ENCODE measurements at regions not wholly inside any gene's neighbourhood (a gene's known extent, or its start where the extent isn't known, plus 50 kb on each side); places are given as distances from the start of the nearest gene placed in this dataset.

GRCh38 chr16:72602499-72602898, 430.5 kb upstream of the PMFBP1 start:
- Histone ChIP-seq H4K20me1 (ENCODE audit: insufficient read depth, low read length) (no peaks in the 10 kb centered on the region), H2AFZ (ENCODE audit: insufficient read depth, low read depth, low read length, poor library complexity, severe bottlenecking) (no peak overlapping the region), H3K4me2 (replicated peaks; ENCODE audit: extremely low read depth, low read length, poor library complexity, severe bottlenecking) (no peak overlapping the region), H3K9me3 (replicated peaks in 1 of 2; ENCODE audit: control insufficient read depth in 1 of 2, insufficient read depth in 1 of 2, low read length in 2 of 2) (peaks cover 0 to 9% of the 10 kb centered on the region in 2 donors), H3K4me3 (replicated peaks in 1 of 3; ENCODE audit: low read depth in 2 of 3, low read length in 3 of 3) (no peak overlapping the region), H3K79me2 (ENCODE audit: insufficient read depth, low read length) (no peaks in the 10 kb centered on the region), H3K9ac (ENCODE audit: insufficient read depth, low read length, poor library complexity, severe bottlenecking) (no peak overlapping the region), H3K36me3 (replicated peaks in 1 of 2; ENCODE audit: control insufficient read depth in 1 of 2, insufficient read depth in 2 of 2, low read length in 2 of 2) (no peaks in the 10 kb centered on the region), H3K27me3 (ENCODE audit: control insufficient read depth in 2 of 2, insufficient read depth in 2 of 2, low read length in 2 of 2) (no peaks in the 10 kb centered on the region), H3K4me1 (ENCODE audit: control insufficient read depth in 1 of 2, insufficient read depth in 2 of 2, low read length in 2 of 2) (no peaks in the 10 kb centered on the region), H3K27ac (ENCODE audit: low read depth in 1 of 2, low read length in 2 of 2) (no peak overlapping the region)
- Mint-ChIP-seq H3K36me3 (peaks cover 3 to 4% of the 10 kb centered on the region in 2 donors), H3K27ac (no peak overlapping the region), H3K4me3 (no peak overlapping the region), H3K4me1 (peaks cover 2% of the 10 kb centered on the region), H3K9me3 (peaks cover 3 to 18% (median 6%) of the 10 kb centered on the region in 7 donors), H3K27me3 (ENCODE audit: low read depth in 3 of 3) (peaks cover 0 to 2% (median 0%) of the 10 kb centered on the region in 3 donors)
- DNase-seq: no peak
- no peak for TF ChIP-seq CTCF (IDR thresholded peaks at IDR 0.05)
- intact Hi-C loops (cut with micrococcal nuclease): no loop called here
- WGBS (ENCODE audit: insufficient coverage): no CpG with 5 or more reads among the region's 2 CpGs

GRCh38 chr16:72598696-72599095, 426.7 kb upstream of the PMFBP1 start:
- Histone ChIP-seq H3K36me3 (replicated peaks in 1 of 2; ENCODE audit: control insufficient read depth in 1 of 2, insufficient read depth in 2 of 2, low read length in 2 of 2) (no peaks in the 10 kb centered on the region), H2AFZ (ENCODE audit: insufficient read depth, low read depth, low read length, poor library complexity, severe bottlenecking) (no peak overlapping the region), H4K20me1 (ENCODE audit: insufficient read depth, low read length) (no peaks in the 10 kb centered on the region), H3K79me2 (ENCODE audit: insufficient read depth, low read length) (no peaks in the 10 kb centered on the region), H3K4me1 (ENCODE audit: control insufficient read depth in 1 of 2, insufficient read depth in 2 of 2, low read length in 2 of 2) (no peaks in the 10 kb centered on the region), H3K4me3 (replicated peaks in 1 of 3; ENCODE audit: low read depth in 2 of 3, low read length in 3 of 3) (no peak overlapping the region), H3K27me3 (ENCODE audit: control insufficient read depth in 2 of 2, insufficient read depth in 2 of 2, low read length in 2 of 2) (no peaks in the 10 kb centered on the region), H3K9ac (ENCODE audit: insufficient read depth, low read length, poor library complexity, severe bottlenecking) (no peak overlapping the region), H3K27ac (ENCODE audit: low read depth in 1 of 2, low read length in 2 of 2) (no peak overlapping the region), H3K9me3 (replicated peaks in 1 of 2; ENCODE audit: control insufficient read depth in 1 of 2, insufficient read depth in 1 of 2, low read length in 2 of 2) (peaks cover 0 to 7% of the 10 kb centered on the region in 2 donors), H3K4me2 (replicated peaks; ENCODE audit: extremely low read depth, low read length, poor library complexity, severe bottlenecking) (no peak overlapping the region)
- Mint-ChIP-seq H3K27ac (no peak overlapping the region), H3K27me3 (ENCODE audit: low read depth in 3 of 3) (peaks cover 0 to 3% (median 2%) of the 10 kb centered on the region in 3 donors), H3K4me3 (no peak overlapping the region), H3K36me3 (peaks cover 4 to 11% of the 10 kb centered on the region in 2 donors), H3K4me1 (no peaks in the 10 kb centered on the region), H3K9me3 (peaks cover 0 to 11% (median 3%) of the 10 kb centered on the region in 7 donors)
- no peak for TF ChIP-seq CTCF (IDR thresholded peaks at IDR 0.05)
- DNase-seq: no peak
- intact Hi-C loops (cut with micrococcal nuclease): no loop called here
